GM20000 (cell line): ENCODE measurements at regions not wholly inside any gene's neighbourhood (a gene's known extent, or its start where the extent isn't known, plus 50 kb on each side); places are given as distances from the start of the nearest gene placed in this dataset.

Source experiments
- DNase-seq: peaks from one replicate; pipeline ENCODE4 v3.0.0; 2012; ENCODE audit warnings: low spot score
- TF ChIP-seq, protein P1 (sequence below): IDR thresholded peaks from 2 replicates; pipeline ENCODE4 v1.5.1; 2012; ENCODE audit warnings: mild to moderate bottlenecking, control low read depth; ENCODE audit errors: extremely low read depth, missing control alignments

DNA sequence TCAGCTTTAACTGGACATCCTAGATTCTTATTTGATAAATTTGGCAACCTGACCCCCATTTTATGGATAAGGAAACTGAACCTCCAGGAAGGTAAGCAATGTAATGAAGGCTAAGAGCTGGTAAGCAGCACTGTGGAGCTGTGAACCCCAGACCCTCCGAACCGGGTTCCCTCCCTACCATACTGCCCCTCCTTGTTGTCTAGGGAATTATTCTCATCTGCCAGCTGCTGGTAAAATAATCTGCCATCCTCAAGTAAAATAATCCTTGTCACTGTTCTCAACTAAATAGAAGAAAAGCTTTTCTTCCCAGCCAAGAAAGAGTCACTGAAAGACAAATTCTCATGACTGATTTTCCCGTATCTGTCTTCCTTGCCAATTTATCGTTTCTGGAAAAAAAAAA lies 55.8 kb upstream of the PRDX6 start:
- DNase-seq, result no peak
- TF ChIP-seq, protein P1, sequence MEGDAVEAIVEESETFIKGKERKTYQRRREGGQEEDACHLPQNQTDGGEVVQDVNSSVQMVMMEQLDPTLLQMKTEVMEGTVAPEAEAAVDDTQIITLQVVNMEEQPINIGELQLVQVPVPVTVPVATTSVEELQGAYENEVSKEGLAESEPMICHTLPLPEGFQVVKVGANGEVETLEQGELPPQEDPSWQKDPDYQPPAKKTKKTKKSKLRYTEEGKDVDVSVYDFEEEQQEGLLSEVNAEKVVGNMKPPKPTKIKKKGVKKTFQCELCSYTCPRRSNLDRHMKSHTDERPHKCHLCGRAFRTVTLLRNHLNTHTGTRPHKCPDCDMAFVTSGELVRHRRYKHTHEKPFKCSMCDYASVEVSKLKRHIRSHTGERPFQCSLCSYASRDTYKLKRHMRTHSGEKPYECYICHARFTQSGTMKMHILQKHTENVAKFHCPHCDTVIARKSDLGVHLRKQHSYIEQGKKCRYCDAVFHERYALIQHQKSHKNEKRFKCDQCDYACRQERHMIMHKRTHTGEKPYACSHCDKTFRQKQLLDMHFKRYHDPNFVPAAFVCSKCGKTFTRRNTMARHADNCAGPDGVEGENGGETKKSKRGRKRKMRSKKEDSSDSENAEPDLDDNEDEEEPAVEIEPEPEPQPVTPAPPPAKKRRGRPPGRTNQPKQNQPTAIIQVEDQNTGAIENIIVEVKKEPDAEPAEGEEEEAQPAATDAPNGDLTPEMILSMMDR, result no peak

DNA sequence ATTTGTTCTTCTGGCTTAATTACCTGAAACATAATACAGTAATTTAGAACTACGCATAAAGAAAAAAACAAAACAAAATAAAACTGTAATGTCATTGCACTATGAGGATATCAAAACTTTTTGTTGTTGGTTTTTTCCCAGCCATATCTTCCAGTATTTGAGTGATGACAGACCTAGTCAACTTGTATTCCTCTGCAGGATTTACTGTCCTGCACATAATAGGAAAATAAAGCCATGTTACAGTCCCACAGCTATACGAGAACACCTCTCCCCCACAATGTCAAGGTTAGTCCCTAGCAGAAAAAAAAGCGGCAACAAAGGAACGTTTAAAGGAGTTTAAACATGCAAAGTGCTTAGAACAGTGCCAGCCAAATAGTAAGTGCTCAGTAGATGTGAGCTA lies 55.3 kb upstream of the PRDX6 start:
- DNase-seq, result no peak
- TF ChIP-seq, protein P1, result no peak

DNA sequence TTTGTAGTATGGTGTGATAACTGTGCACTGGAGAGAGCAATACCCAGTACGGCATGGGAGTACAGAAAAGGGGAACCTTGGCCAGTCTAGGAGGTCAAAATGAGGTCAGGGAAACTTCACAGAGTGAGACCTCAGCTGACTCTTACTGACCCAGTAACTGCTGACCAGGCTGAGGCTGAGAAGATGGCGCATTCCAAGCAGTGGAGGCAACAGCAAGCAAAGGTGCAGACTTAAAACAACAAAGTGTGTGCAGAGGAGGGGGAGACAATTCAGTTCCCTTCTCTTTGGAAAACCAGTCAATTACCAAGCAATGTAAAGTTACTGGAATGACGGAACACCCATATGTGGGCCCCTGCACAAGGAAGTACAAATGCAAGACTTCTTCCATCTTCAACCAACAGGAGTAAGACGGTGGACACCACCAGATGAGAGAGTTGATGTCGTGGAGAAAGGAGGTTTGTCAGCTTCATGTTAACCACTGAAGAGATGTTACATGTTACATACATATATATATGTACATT lies 54.6 kb upstream of the PRDX6 start:
- TF ChIP-seq, protein P1, result no peak
- DNase-seq, result peak; percentile 39

DNA sequence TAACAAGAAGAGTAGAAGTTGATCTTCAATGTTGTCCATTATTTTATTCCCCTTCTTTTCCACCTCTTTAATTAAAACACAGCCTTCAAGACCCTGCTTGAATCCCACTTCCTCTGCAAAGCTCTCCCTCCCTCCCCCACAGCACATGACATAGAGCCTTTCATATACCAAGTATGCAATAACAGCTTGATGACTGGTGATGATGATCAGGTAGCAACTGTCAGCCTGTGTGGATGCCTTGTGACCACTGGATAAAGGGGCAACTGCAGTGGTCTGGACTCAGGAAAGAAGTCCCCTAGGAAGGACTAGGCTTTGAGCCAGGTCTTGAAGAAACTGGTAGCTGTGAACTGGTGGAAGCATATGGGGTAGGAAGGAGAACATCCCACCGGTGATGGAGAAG lies 53.8 kb upstream of the PRDX6 start:
- TF ChIP-seq, protein P1, result no peak
- DNase-seq, result no peak

DNA sequence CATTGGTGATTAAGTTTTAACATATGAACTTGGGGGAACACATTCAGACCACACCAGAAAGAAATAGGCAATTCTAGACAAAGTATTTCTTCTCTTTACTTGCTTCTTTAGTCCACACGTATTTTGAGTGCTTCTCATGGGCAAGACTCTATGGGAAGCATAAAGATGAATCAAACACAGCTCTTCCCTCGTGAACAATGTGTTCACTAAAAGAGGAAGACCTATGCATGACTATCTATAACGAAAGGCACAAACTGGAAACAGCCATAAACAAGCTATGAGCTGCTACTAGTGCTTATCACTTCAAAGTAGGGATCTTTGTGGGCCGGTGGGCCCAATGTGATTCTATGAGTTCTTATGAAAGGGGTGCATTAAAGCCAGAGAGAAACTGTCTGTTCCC lies 53.0 kb upstream of the PRDX6 start:
- no peak for DNase-seq

DNA sequence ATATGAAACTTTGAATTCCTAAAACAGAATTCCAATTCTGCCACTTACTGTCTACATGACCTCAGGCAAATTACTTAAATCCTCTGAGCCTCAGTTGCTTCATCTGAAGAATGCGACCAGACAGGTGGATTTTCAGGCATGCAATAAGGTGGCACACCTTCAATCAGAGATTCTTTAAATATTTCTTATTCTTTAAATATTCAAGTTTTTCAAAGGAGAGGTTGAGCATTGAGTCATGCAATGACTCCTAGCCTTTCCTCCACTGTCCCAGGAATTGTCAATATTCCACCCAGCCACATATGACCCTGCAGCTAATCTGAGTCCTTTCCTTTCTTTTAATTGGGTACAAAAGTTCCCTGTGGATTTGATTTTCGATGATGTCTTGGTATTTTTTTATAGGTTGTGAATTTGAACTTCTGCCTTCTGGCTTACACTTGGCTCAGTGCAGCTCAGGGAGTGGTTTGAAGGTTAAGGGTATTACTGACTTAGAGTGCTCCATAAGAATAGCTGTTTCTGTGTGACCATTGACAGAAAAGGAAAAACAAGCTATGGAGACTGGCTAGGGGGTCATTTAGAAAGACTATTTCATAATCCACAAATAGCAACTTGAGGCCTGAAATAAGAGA lies 52.2 kb upstream of the PRDX6 start:
- TF ChIP-seq, protein P1, result no peak
- no peak for DNase-seq

More for the DNA sequence above, 53.0 kb upstream of the PRDX6 start:
- TF ChIP-seq, protein P1, result no peak

DNA sequence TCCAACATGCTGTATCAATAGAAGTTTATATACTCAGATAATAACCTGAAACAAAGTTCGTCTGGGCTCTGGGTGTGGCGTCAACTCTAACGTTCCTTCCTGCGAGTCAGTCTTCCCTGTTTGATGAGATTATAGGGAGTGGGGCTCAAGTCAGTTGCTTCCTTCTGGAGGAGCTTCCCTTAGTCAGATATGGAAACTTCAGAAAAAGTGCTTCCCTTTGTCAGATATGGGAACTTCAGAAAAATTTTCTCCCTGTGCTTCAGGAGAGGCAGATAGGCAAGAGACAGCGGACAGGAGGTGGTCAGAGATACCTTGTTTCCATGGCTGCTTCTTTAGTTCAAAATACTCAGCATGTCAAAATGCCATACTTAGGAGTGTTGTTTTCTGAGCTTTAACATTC lies 51.1 kb upstream of the PRDX6 start:
- DNase-seq, result no peak

More for the DNA sequence above, 51.1 kb upstream of the PRDX6 start:
- TF ChIP-seq, protein P1, result no peak
